ENCODE measurements at regions not wholly inside any gene's neighbourhood (a gene's known extent, or its start where the extent isn't known, plus 50 kb on each side); places are given as distances from the start of the nearest gene placed in this dataset.

GRCh38 chr5:136529081-136529480 lies 163.7 kb upstream of the TRPC7 start:
- Mint-ChIP-seq H3K4me1 (ENCODE audit: unreplicated experiment) (no peaks in the 10 kb centered on the region), H3K36me3 (ENCODE audit: unreplicated experiment) (no peaks in the 10 kb centered on the region), H3K9me3 (ENCODE audit: unreplicated experiment) (no peaks in the 10 kb centered on the region), H3K4me3 (ENCODE audit: unreplicated experiment) (no peak overlapping the region), H3K27me3 (ENCODE audit: unreplicated experiment) (peaks cover 3% of the 10 kb centered on the region), H3K27ac (ENCODE audit: unreplicated experiment) (no peak overlapping the region)
- DNase-seq (ENCODE audit: extremely low spot score, unreplicated experiment), result no peak
- TF ChIP-seq CTCF (IDR thresholded peaks at IDR 0.05), result no peak

GRCh38 chr5:136528481-136529030 lies 163.2 kb upstream of the TRPC7 start:
- Mint-ChIP-seq H3K27me3 (ENCODE audit: unreplicated experiment) (peaks cover 3% of the 10 kb centered on the region), H3K9me3 (ENCODE audit: unreplicated experiment) (no peaks in the 10 kb centered on the region), H3K4me1 (ENCODE audit: unreplicated experiment) (no peaks in the 10 kb centered on the region), H3K27ac (ENCODE audit: unreplicated experiment) (no peak overlapping the region), H3K4me3 (ENCODE audit: unreplicated experiment) (no peak overlapping the region), H3K36me3 (ENCODE audit: unreplicated experiment) (no peaks in the 10 kb centered on the region)
- no peak for TF ChIP-seq CTCF (IDR thresholded peaks at IDR 0.05)
- no peak for DNase-seq (ENCODE audit: extremely low spot score, unreplicated experiment)

- DNase-seq (ENCODE audit: extremely low spot score, unreplicated experiment), result no peak
- H3K27me3 Mint-ChIP-seq (ENCODE audit: unreplicated experiment), result peaks cover 3% of the 10 kb centered on the region
- H3K4me3 Mint-ChIP-seq (ENCODE audit: unreplicated experiment), result no peak overlapping the region
- no peaks in the 10 kb centered on the region for H3K9me3 Mint-ChIP-seq (ENCODE audit: unreplicated experiment)
- H3K4me1 Mint-ChIP-seq (ENCODE audit: unreplicated experiment), result no peaks in the 10 kb centered on the region
- no peak overlapping the region for H3K27ac Mint-ChIP-seq (ENCODE audit: unreplicated experiment)
- TF ChIP-seq CTCF (IDR thresholded peaks at IDR 0.05), result no peak
- H3K36me3 Mint-ChIP-seq (ENCODE audit: unreplicated experiment), result no peaks in the 10 kb centered on the region
Observed at GRCh38 chr5:136527311-136527710, 162.0 kb upstream of the TRPC7 start.

- no peak for TF ChIP-seq CTCF (IDR thresholded peaks at IDR 0.05)
- no peak overlapping the region for H3K4me3 Mint-ChIP-seq (ENCODE audit: unreplicated experiment)
- no peaks in the 10 kb centered on the region for H3K36me3 Mint-ChIP-seq (ENCODE audit: unreplicated experiment)
- DNase-seq (ENCODE audit: extremely low spot score, unreplicated experiment), result no peak
- no peaks in the 10 kb centered on the region for H3K4me1 Mint-ChIP-seq (ENCODE audit: unreplicated experiment)
- no peak overlapping the region for H3K27ac Mint-ChIP-seq (ENCODE audit: unreplicated experiment)
- peaks cover 3% of the 10 kb centered on the region for H3K27me3 Mint-ChIP-seq (ENCODE audit: unreplicated experiment)
- no peaks in the 10 kb centered on the region for H3K9me3 Mint-ChIP-seq (ENCODE audit: unreplicated experiment)
Observed at GRCh38 chr5:136526791-136527190, 161.4 kb upstream of the TRPC7 start.

- Mint-ChIP-seq H3K27me3 (ENCODE audit: unreplicated experiment) (peaks cover 8% of the 10 kb centered on the region), H3K27ac (ENCODE audit: unreplicated experiment) (no peak overlapping the region), H3K9me3 (ENCODE audit: unreplicated experiment) (no peaks in the 10 kb centered on the region), H3K4me3 (ENCODE audit: unreplicated experiment) (no peak overlapping the region), H3K4me1 (ENCODE audit: unreplicated experiment) (no peaks in the 10 kb centered on the region), H3K36me3 (ENCODE audit: unreplicated experiment) (no peaks in the 10 kb centered on the region)
- TF ChIP-seq CTCF (IDR thresholded peaks at IDR 0.05), result no peak
- DNase-seq (ENCODE audit: extremely low spot score, unreplicated experiment), result no peak
Observed at GRCh38 chr5:136526021-136526420, 160.7 kb upstream of the TRPC7 start.

Measured in osteocyte (in vitro differentiated cells).